Activated CD4-positive, alpha-beta T cell treated with anti-CD3 and anti-CD28 coated beads, Interleukin-10, Interleukin-2, amounts not matched to agents 100 ng/mL and 50 ng/mL, durations not matched to agents 16 hours and 8 hours (primary cell): ENCODE measurements at regions not wholly inside any gene's neighbourhood (a gene's known extent, or its start where the extent isn't known, plus 50 kb on each side); places are given as distances from the start of the nearest gene placed in this dataset.
A peak's percentile ranks its signal among the peaks of the same experiment; 100 is the strongest.

Source experiments
- DNase-seq: peaks from one replicate; pipeline ENCODE4 v3.0.0-alpha.2; 2020

- no peak for DNase-seq
These were observed 177.3 kb upstream of the DDHD1 start for GRCh38 chr14:53330441-53330840.

GRCh38 chr14:53328841-53329240 is 175.7 kb upstream of the DDHD1 start:
- DNase-seq: no peak

- DNase-seq: no peak
These were observed 174.6 kb upstream of the DDHD1 start for GRCh38 chr14:53327716-53328115.

- DNase-seq: no peak
These were observed 172.2 kb upstream of the DDHD1 start for GRCh38 chr14:53325176-53325806.

GRCh38 chr14:53316504-53316903 is 163.4 kb upstream of the DDHD1 start:
- no peak for DNase-seq

GRCh38 chr14:53310412-53310811 is 157.3 kb upstream of the DDHD1 start:
- no peak for DNase-seq

GRCh38 chr14:53306911-53307310 is 153.8 kb upstream of the DDHD1 start:
- no peak for DNase-seq

GRCh38 chr14:53306267-53306721 is 153.2 kb upstream of the DDHD1 start:
- DNase-seq: peak; percentile 50

- no peak for DNase-seq
These were observed 151.7 kb upstream of the DDHD1 start for GRCh38 chr14:53304726-53305381.

- peak; percentile 52 for DNase-seq
These were observed 143.0 kb upstream of the DDHD1 start for GRCh38 chr14:53295985-53296582.

GRCh38 chr14:53295372-53295771 is 142.2 kb upstream of the DDHD1 start:
- DNase-seq: no peak

GRCh38 chr14:53286301-53286700 is 133.2 kb upstream of the DDHD1 start:
- no peak for DNase-seq

GRCh38 chr14:53285821-53286220 is 132.7 kb upstream of the DDHD1 start:
- no peak for DNase-seq

- no peak for DNase-seq
These were observed 131.9 kb upstream of the DDHD1 start for GRCh38 chr14:53285064-53285463.

- no peak for DNase-seq
These were observed 125.7 kb upstream of the DDHD1 start for GRCh38 chr14:53278602-53279506.

GRCh38 chr14:53273671-53274072 is 120.5 kb upstream of the DDHD1 start:
- no peak for DNase-seq

- no peak for DNase-seq
These were observed 111.9 kb upstream of the DDHD1 start for GRCh38 chr14:53265025-53265424.

GRCh38 chr14:53260928-53261327 is 107.8 kb upstream of the DDHD1 start:
- no peak for DNase-seq

GRCh38 chr14:53260286-53260685 is 107.2 kb upstream of the DDHD1 start:
- no peak for DNase-seq

- no peak for DNase-seq
These were observed 99.0 kb upstream of the DDHD1 start for GRCh38 chr14:53252141-53252540.

GRCh38 chr14:53249059-53249458 is 95.9 kb upstream of the DDHD1 start:
- DNase-seq: no peak

- no peak for DNase-seq
These were observed 94.7 kb upstream of the DDHD1 start for GRCh38 chr14:53247596-53248370.
